DMS 273 (cell line): ENCODE measurements at regions not wholly inside any gene's neighbourhood (a gene's known extent, or its start where the extent isn't known, plus 50 kb on each side); places are given as distances from the start of the nearest gene placed in this dataset.

Source experiments
- DNase-seq: peaks from one replicate; lab custom pipeline; 2025; ENCODE audit not compliant: unreplicated experiment; lab: John Stamatoyannopoulos, UW

DNA sequence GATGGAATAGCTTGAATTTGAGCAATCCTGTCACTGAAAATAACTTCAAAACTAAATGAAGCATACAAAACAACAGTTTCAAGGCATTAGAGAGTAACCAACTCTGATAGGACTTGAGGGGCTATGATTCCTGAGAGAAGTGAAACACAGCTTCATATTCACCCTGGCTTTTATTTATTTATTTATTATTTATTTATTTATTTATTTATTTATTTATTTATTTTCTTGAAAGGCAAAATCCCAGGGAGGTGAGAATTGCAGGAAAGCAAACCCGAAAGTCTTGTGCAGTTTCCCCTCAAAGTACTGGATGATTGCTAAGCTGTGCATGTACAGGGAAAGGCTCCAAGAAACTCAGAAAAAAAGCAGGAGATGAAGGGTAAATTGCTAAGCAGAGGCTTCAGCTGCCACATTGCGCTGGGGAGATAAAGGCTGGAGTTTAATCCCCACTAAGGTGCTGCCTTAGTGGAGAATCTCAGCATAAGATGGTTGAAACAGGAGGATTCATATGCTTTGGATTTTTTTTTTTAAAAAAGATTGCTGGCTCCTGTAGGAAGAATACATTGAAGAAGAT is 72.9 kb upstream of the COL24A1 start:
- no peak for DNase-seq

DNA sequence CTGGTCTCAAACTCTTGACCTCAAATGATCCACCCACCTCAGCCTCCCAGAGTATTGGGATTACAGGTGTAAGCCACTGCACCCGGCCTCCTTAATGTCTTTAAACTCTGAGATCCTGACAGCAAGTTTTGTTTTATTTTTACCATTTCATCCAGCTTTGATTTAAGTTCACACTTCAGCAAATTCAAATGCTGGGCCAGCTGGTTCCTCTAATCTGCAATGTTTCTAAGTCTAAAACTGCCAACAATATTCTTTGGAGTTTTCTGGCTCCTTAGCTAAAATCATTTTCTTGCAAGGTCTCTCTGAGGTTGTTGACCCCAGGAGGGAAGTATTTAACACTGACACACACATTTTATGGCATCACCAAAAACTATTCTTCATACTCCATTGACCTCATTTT is 72.0 kb upstream of the COL24A1 start:
- DNase-seq = no peak

DNA sequence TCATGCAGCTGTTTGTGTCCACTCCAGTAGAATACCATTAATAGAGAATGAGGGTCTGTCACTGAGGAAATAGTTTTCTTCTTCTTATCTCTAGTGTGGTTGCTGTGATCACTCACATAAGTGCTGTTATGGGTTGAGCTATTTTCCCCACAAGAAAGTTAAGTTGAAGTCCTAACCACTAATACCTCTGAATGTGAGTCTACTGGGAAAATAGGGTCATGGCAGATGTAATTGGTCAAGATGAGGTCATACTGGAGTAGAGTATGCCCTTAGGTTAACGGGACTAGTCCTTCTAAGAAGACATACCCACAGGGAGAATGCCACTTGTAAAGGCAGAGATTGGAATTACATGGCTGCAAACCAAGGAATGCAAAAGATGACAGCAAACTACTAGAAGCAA is 70.5 kb upstream of the COL24A1 start:
- DNase-seq = no peak

DNA sequence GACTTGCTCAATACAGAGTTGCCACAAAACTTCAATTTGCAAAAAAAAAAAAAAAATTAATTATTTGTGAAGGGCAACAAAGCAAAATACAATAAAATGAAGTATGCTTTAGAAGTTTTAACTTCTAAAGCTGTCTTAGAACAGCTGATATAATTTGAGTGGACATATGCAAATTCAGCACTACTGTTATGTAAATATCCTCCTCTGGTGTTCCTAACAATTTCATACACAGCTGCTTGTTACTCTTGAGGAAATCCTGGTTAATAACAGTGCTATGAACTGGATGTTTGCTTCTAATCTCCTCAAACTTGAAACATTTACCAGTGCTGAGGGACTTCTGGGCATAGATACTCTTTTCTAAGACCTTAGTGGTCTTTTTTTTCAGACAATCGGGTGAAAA is 69.6 kb upstream of the COL24A1 start:
- no peak for DNase-seq

DNA sequence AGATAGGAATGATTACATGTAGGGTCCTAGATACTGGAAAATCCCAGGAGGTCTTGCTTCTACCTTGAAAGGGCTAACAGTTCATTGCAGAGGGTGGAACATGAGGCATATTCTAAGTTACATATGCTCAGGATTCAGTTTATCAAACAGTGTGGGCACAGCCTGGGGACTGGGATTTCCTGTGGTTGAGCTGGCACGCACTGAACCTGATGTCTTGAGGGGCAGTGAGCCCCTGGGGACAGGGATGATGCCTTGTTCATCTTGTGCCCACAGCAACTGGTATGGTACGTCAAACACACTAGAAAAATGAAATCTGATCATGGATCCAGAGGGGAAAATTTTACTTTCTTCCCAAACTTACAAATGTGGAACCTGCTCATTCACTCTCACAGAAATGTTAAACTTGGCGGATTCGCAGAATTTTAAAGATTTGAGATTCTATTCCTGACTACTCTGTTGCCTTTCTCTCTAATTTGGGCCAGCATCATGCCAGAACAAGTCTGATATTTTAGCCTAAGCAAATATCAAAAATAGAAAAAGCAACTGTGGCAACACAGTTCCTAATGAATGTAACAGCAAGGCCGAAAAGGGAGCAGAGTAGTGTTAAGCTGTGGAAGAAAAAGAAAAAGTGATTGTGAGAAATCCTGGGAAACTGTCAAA is 68.2 kb upstream of the COL24A1 start:
- DNase-seq = no peak

DNA sequence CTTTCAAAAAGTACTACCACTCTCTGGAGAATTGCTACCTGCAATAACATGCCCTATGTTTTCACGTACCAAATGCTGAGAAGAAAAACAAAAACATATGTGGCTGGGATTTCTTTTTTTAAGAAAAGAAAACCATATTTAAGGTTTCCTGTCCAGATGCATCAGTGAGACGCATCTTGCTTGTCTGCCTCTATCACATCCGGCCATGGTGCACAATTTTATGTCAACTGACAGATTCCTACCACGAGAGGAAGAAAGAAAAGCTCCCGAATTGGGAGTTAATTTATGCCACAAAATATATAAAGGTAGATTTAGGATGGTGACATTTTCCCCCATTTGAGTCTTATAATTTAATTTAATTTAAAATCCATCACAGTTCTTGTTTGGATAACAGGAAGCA is 62.3 kb upstream of the COL24A1 start:
- no peak for DNase-seq

DNA sequence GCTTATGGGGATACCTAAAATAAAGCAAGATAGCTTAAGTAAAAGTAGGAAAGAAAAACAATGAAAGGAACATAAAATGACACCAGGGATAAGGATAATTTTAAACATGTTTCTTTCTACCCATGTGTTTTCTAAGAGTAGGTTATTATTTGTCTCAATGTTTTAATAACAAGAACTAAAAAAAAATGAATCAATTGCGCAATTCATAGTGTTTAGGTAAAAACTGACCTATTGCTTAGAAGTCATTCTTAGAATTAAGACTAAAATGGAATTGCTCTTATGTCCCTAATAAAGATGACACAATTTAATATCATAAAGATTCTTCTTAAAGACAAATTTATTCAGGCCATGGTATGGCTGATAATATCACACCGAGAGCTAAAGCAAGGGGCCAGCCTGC is 58.0 kb upstream of the COL24A1 start:
- DNase-seq = no peak

DNA sequence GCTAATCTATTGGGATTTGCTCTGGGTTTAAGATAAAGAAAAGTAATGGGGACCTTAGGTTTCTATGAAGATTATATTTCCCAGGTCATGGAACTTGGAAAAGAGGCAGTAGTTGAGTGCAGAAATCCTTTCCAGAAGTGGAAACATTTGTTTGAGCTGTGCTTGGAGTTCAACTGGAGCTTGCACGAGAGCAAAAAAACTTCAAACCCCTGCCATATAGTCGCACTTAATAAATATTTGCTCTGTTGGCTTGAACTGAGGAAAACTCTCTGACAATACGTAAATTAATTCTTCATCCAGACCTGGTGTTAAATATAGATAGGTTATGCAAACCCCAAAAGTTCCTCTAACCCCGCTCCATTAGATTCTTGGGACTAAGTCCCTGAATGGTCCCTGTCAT is 52.8 kb upstream of the COL24A1 start:
- DNase-seq = no peak

DNA sequence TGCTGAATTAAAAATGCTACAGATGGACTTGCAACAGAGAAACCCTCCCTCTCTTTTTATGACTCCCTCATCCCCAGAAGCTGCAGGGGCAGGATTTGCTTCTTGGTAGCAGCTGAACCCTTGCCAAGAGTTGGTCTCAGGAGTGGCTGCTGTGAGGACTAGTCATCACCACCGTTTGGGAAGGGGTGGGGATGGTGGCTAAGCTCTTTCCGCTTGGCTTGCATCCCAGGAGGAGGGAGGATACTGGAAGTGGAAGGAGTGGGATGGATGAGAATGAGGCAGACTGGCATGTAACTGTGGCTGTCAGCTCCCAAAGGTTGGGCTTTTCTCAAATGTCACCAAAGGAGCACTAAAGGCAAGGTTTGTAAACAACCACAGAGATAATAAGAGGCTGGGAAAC is 50.8 kb upstream of the COL24A1 start:
- DNase-seq = no peak
